Activated CD8-positive, alpha-beta memory T cell treated with anti-CD3 and anti-CD28 coated beads for 4 hours (primary cell): ENCODE measurements at regions not wholly inside any gene's neighbourhood (a gene's known extent, or its start where the extent isn't known, plus 50 kb on each side); places are given as distances from the start of the nearest gene placed in this dataset.
A peak's percentile ranks its signal among the peaks of the same experiment; 100 is the strongest.
"Not testable (repeated sequence)": the region's sequence is repeated elsewhere in the genome, so short reads cannot be mapped to it uniquely, and the experiment has no call there.

Experiments
- DNase-seq, 2 donors: peaks; one replicate each; pipeline ENCODE4 v3.0.0-alpha.2; 2020; ENCODE audit warnings: low read depth in 2 of 2

GRCh38 chr3:88000853-88001252, 58.0 kb downstream of the CGGBP1 start:
- no peak for DNase-seq

- no peak for DNase-seq
Measured at GRCh38 chr3:87997966-87998365, 60.8 kb downstream of the CGGBP1 start.

GRCh38 chr3:87997298-87997697, 61.5 kb downstream of the CGGBP1 start:
- DNase-seq: peak in 1 of 2 donors; percentile 8

- DNase-seq: no peak
Measured at GRCh38 chr3:87996882-87997281, 61.9 kb downstream of the CGGBP1 start.

GRCh38 chr3:87993566-87993965, 65.2 kb downstream of the CGGBP1 start:
- DNase-seq: no peak

GRCh38 chr3:87987952-87988351, 70.9 kb downstream of the CGGBP1 start:
- DNase-seq: no peak

GRCh38 chr3:87982421-87982820, 76.4 kb downstream of the CGGBP1 start:
- DNase-seq: no peak

GRCh38 chr3:87979527-87979926, 79.3 kb downstream of the CGGBP1 start:
- no peak for DNase-seq

- no peak for DNase-seq
Measured at GRCh38 chr3:87977765-87978164, 81.0 kb downstream of the CGGBP1 start.

GRCh38 chr3:87975716-87976115, 83.1 kb downstream of the CGGBP1 start:
- DNase-seq: no peak

GRCh38 chr3:87973906-87974305, 84.9 kb downstream of the CGGBP1 start:
- no peak for DNase-seq

GRCh38 chr3:87969620-87970019, 89.2 kb downstream of the CGGBP1 start:
- no peak for DNase-seq

GRCh38 chr3:87968668-87969067, 90.1 kb downstream of the CGGBP1 start:
- DNase-seq: no peak

- no peak for DNase-seq
Measured at GRCh38 chr3:87958289-87958688, 100.5 kb downstream of the CGGBP1 start.

- DNase-seq: no peak
Measured at GRCh38 chr3:87957575-87957974, 101.2 kb downstream of the CGGBP1 start.

GRCh38 chr3:87949879-87950208, 109.0 kb downstream of the CGGBP1 start:
- DNase-seq: no peak

GRCh38 chr3:87949189-87949878, 109.5 kb downstream of the CGGBP1 start:
- no peak for DNase-seq

- DNase-seq: not testable (repeated sequence)
Measured at GRCh38 chr3:87946007-87946406, 112.8 kb downstream of the CGGBP1 start.

GRCh38 chr3:87942256-87942655, 116.5 kb downstream of the CGGBP1 start:
- DNase-seq: not testable (repeated sequence)

GRCh38 chr3:87924485-87924884, 134.3 kb downstream of the CGGBP1 start:
- no peak for DNase-seq

- no peak for DNase-seq
Measured at GRCh38 chr3:87920549-87920948, 138.3 kb downstream of the CGGBP1 start.

- DNase-seq: no peak
Measured at GRCh38 chr3:87901141-87901540, 157.7 kb downstream of the CGGBP1 start.

GRCh38 chr3:87900061-87900460, 158.7 kb downstream of the CGGBP1 start:
- no peak for DNase-seq

GRCh38 chr3:87898971-87899370, 159.8 kb downstream of the CGGBP1 start:
- no peak for DNase-seq
